K562 (cell line): ENCODE measurements at regions not wholly inside any gene's neighbourhood (a gene's known extent, or its start where the extent isn't known, plus 50 kb on each side); places are given as distances from the start of the nearest gene placed in this dataset.

ENCODE experiments used
- HES1 ChIP-seq: fragments of 450-650 bp; IDR thresholded peaks from 2 replicates; pipeline ENCODE4 v1.6.1; 2016; ENCODE audit warnings: low read depth, mild to moderate bottlenecking, moderate library complexity
- MBD2 ChIP-seq: sonication (generic); IDR thresholded peaks from 2 replicates; pipeline ENCODE4 v1.6.1; 2016; ENCODE audit warnings: low read depth, borderline replicate concordance
- PTTG1 ChIP-seq: fragments of 450-650 bp; IDR thresholded peaks from 2 replicates; pipeline ENCODE4 v1.6.1; 2016; ENCODE audit warnings: low read depth, mild to moderate bottlenecking, missing genetic modification characterization, missing compliant biosample characterization
- RAD21 ChIP-seq, 2 experiments: fragments of 250-450 bp in 1 of 2; fragments of 450-650 bp in 1 of 2; sonication (Bioruptor Pico) in 1 of 2; formaldehyde crosslinking in 1 of 2; IDR thresholded peaks in 1 of 2; conservative IDR thresholded peaks in 1 of 2; 2 replicates each; pipeline versions ENCODE4 v1.4.0 to v1.8.0; 2020 to 2022; ENCODE audit warnings: mild to moderate bottlenecking in 2 of 2, moderate library complexity in 1 of 2
- REST ChIP-seq, 2 experiments: fragments of 450-650 bp; formaldehyde crosslinking in 1 of 2; IDR thresholded peaks; 2 replicates each; pipeline versions ENCODE4 v1.4.0 to v1.6.1; 2014 to 2020; ENCODE audit warnings: mild to moderate bottlenecking in 2 of 2, borderline replicate concordance in 1 of 2, low read depth in 1 of 2
- SP2 ChIP-seq: IDR thresholded peaks from 2 replicates; pipeline ENCODE4 v1.6.1; 2011; ENCODE audit warnings: mild to moderate bottlenecking, low read depth, low read length, moderate library complexity; ENCODE audit not compliant: poor library complexity, severe bottlenecking; ENCODE audit errors: extremely low read depth
- TBP ChIP-seq: optimal IDR thresholded peaks from 2 replicates; pipeline ENCODE3; 2011; ENCODE audit warnings: low read depth, low read length, improper control_type of control experiment
- ZFP1 ChIP-seq: fragments of 450-650 bp; formaldehyde crosslinking; IDR thresholded peaks from 2 replicates; pipeline ENCODE4 v1.4.0; 2020; ENCODE audit warnings: mild to moderate bottlenecking, mixed read lengths
- ZNF311 ChIP-seq: fragments of 250-450 bp; sonication (Bioruptor Pico); IDR thresholded peaks from 2 replicates; pipeline ENCODE4 v1.4.0; 2020; ENCODE audit warnings: mild to moderate bottlenecking, moderate library complexity
- ZNF740 ChIP-seq, 3 experiments: fragments of 200-800 bp in 1 of 3; sonication (Bioruptor generic) in 1 of 3; sonication (generic) in 1 of 3; formaldehyde crosslinking in 1 of 3; IDR thresholded peaks; 2 replicates each; pipeline versions ENCODE4 v1.6.1 to v1.8.0; 2016 to 2022; ENCODE audit warnings: mild to moderate bottlenecking in 2 of 3, missing compliant biosample characterization in 2 of 3, missing genetic modification characterization in 2 of 3, missing genetic modification reagents in 1 of 3

- TF ChIP-seq REST (IDR thresholded peaks at IDR 0.05; ENCODE audit: borderline replicate concordance), result peak; percentile 29; the same call in 1 of the 2 replicates
- TF ChIP-seq REST (CRISPR knock-in tag; IDR thresholded peaks at IDR 0.05; ENCODE audit: low read depth), result no peak
- peak; percentile 25 to 58; a peak in 3 of 4 replicates for TF ChIP-seq RAD21 (CRISPR knock-in tag; conservative IDR thresholded peaks at IDR 0.05 in 1 of 2, IDR thresholded peaks at IDR 0.05 in 1 of 2)
- TF ChIP-seq PTTG1 (tag), result no peak
- no peak for TF ChIP-seq ZFP1 (CRISPR knock-in tag)
- TF ChIP-seq TBP, result no peak
- TF ChIP-seq SP2, result no peak
- TF ChIP-seq MBD2, result no peak
- TF ChIP-seq ZNF740 (CRISPR knock-in tag; IDR thresholded peaks at IDR 0.05), result peak; percentile 84
- TF ChIP-seq ZNF740 (tag; IDR thresholded peaks at IDR 0.05), result peak in 1 of 2 experiments; percentile 27; a peak in 1 of 4 replicates
- TF ChIP-seq ZNF311 (CRISPR knock-in tag), result no peak
- TF ChIP-seq HES1, result no peak
- TF ChIP-seq, all 486 proteins: peak for 4
Measured at GRCh38 chrX:79081895-79082512, 62.5 kb upstream of the GPR174 start (continued).
